22Rv1 (cell line): ENCODE measurements at regions not wholly inside any gene's neighbourhood (a gene's known extent, or its start where the extent isn't known, plus 50 kb on each side); places are given as distances from the start of the nearest gene placed in this dataset.

Experiments
- CTCF ChIP-seq: fragments of 450-650 bp; IDR thresholded peaks from 2 replicates; pipeline ENCODE4 v1.5.1; 2017; ENCODE audit warnings: mild to moderate bottlenecking
- ZFX ChIP-seq: fragments of 450-650 bp; IDR thresholded peaks from 2 replicates; pipeline ENCODE4 v1.6.1; 2017; ENCODE audit warnings: antibody characterized with exemption, borderline replicate concordance

- TF ChIP-seq CTCF (no peak), ZFX (no peak)
Measured at GRCh38 chr2:128661311-128661710, 342.6 kb upstream of the HS6ST1 start.
